Ascending aorta (tissue), 2 donors: ENCODE measurements at regions not wholly inside any gene's neighbourhood (a gene's known extent, or its start where the extent isn't known, plus 50 kb on each side); places are given as distances from the start of the nearest gene placed in this dataset.

Source experiments
- DNase-seq, 2 donors: peaks; one replicate each; pipeline ENCODE4 v3.0.0-alpha.2; 2019; ENCODE audit warnings: low spot score in 2 of 2
- H3K27ac ChIP-seq, 2 donors: fragments of 200-600 bp; sonication (generic); one replicate each; pipeline ENCODE4 v1.5.1; 2016 to 2017; ENCODE audit warnings: mild to moderate bottlenecking in 1 of 2
- H3K27me3 ChIP-seq: fragments of 200-600 bp; sonication (generic); one replicate; pipeline ENCODE4 v1.5.1; 2017
- H3K36me3 ChIP-seq, 2 donors: fragments of 200-600 bp; sonication (generic); one replicate each; pipeline ENCODE4 v1.5.1; 2016
- H3K4me1 ChIP-seq, 2 donors: fragments of 200-600 bp; sonication (generic); one replicate each; pipeline ENCODE4 v1.5.1; 2016 to 2017; ENCODE audit warnings: mild to moderate bottlenecking in 1 of 2
- H3K4me3 ChIP-seq, 2 donors: fragments of 200-600 bp; sonication (generic); one replicate each; pipeline ENCODE4 v1.5.1; 2016 to 2017; ENCODE audit warnings: mild to moderate bottlenecking in 1 of 2
- H3K9me3 ChIP-seq, 2 donors: fragments of 200-600 bp; sonication (generic); one replicate each; pipeline ENCODE4 v1.5.1; 2016
- intact Hi-C: fragments of 100-400 bp; cut with DNase I; formaldehyde crosslinking; loops from one replicate; pipeline ENCODE4 v1.15.1; 2023
- TF ChIP-seq, protein P1 (sequence below), 3 experiments: fragments of 200-600 bp in 2 of 3; fragments of 450-650 bp in 1 of 3; sonication (generic) in 2 of 3; IDR thresholded peaks; one replicate each; pipeline ENCODE4 v1.5.1; 2016 to 2019; ENCODE audit warnings: antibody characterized with exemption in 3 of 3, mild to moderate bottlenecking in 1 of 3, moderate library complexity in 1 of 3

DNA sequence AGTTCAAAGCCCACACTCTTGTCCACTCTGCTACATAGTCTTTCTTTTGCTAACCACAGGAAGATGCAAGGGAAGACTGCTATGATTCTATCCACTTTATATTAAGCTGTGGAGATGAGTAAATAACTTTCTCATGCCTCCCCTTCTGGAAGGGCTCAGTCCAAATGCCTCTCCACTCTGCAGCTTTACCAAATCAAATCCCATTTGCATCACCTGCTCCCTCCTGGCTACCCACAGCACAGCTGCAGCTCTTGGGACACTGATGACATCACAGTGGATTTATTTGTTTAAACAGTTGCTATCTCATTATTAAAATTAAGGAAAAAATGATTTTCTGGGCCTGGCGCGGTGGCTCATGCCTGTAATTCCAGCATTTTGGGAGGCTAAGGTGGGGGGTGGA is 1544.9 kb upstream of the WWC1 start:
- intact Hi-C loops = no loop called here
- no peaks in the 10 kb centered on the region for H3K36me3 ChIP-seq
- H3K27ac ChIP-seq = no peak overlapping the region
- no peaks in the 10 kb centered on the region for H3K9me3 ChIP-seq
- TF ChIP-seq, protein P1, sequence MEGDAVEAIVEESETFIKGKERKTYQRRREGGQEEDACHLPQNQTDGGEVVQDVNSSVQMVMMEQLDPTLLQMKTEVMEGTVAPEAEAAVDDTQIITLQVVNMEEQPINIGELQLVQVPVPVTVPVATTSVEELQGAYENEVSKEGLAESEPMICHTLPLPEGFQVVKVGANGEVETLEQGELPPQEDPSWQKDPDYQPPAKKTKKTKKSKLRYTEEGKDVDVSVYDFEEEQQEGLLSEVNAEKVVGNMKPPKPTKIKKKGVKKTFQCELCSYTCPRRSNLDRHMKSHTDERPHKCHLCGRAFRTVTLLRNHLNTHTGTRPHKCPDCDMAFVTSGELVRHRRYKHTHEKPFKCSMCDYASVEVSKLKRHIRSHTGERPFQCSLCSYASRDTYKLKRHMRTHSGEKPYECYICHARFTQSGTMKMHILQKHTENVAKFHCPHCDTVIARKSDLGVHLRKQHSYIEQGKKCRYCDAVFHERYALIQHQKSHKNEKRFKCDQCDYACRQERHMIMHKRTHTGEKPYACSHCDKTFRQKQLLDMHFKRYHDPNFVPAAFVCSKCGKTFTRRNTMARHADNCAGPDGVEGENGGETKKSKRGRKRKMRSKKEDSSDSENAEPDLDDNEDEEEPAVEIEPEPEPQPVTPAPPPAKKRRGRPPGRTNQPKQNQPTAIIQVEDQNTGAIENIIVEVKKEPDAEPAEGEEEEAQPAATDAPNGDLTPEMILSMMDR (IDR thresholded peaks at IDR 0.05) = no peak
- H3K4me1 ChIP-seq = no peaks in the 10 kb centered on the region
- H3K27me3 ChIP-seq = no peaks in the 10 kb centered on the region
- H3K4me3 ChIP-seq = no peak overlapping the region
- DNase-seq = no peak

DNA sequence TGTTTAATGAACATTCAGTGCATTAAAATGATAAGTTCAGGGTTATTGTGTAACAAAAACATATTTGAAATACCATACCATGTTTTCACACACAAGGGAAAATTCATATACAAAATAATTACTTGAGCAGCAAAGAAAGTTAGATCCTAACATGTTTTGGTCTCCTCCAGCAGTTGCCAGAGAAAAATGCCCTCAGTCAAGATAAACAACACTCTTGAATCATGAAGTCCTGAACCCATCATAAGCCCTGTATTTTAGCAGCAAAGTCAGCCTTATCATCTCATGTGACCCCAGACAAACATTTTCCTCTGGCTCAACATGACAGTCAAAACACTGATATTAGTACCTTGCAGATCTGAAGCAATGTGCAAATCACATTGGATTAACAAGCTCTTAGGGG is 1541.1 kb upstream of the WWC1 start:
- Histone ChIP-seq H3K36me3 (no peaks in the 10 kb centered on the region), H3K4me3 (no peak overlapping the region), H3K9me3 (no peaks in the 10 kb centered on the region), H3K27me3 (no peaks in the 10 kb centered on the region), H3K27ac (no peak overlapping the region), H3K4me1 (no peaks in the 10 kb centered on the region)
- DNase-seq = no peak
- TF ChIP-seq, protein P1 (IDR thresholded peaks at IDR 0.05) = no peak
- intact Hi-C loops = no loop called here

GRCh38 chr5:166758151-166758550 is 1533.3 kb upstream of the WWC1 start:
- H3K27me3 ChIP-seq = no peaks in the 10 kb centered on the region
- TF ChIP-seq, protein P1 (IDR thresholded peaks at IDR 0.05) = no peak
- no peaks in the 10 kb centered on the region for H3K4me1 ChIP-seq
- intact Hi-C loops = no loop called here
- no peaks in the 10 kb centered on the region for H3K36me3 ChIP-seq
- H3K27ac ChIP-seq = no peak overlapping the region
- DNase-seq = no peak
- H3K4me3 ChIP-seq = no peak overlapping the region
- no peaks in the 10 kb centered on the region for H3K9me3 ChIP-seq

DNA sequence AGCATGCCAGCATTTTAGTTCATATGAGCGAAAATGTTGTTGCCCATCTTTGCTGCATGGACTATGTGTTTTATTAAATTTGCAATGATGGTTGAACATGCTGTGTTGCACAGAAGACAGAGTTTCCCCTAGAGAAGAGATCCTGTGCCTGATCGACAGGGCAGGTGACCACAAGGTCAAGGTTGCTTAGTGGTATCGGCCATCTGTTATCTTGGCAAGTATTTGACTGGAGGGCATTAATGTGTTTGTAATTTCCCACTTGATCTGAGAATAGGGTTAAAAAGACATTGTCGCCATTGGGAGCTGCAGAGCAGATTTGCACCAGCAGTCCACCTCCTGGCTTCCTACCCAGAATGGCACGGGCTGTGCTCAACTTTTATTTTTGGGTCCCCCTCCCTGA is 1523.6 kb upstream of the WWC1 start:
- Histone ChIP-seq H3K9me3 (no peaks in the 10 kb centered on the region), H3K4me3 (no peak overlapping the region), H3K4me1 (no peaks in the 10 kb centered on the region), H3K36me3 (no peaks in the 10 kb centered on the region), H3K27ac (no peak overlapping the region), H3K27me3 (no peaks in the 10 kb centered on the region)
- DNase-seq = no peak
- TF ChIP-seq, protein P1 (IDR thresholded peaks at IDR 0.05) = no peak
- intact Hi-C loops = no loop called here

DNA sequence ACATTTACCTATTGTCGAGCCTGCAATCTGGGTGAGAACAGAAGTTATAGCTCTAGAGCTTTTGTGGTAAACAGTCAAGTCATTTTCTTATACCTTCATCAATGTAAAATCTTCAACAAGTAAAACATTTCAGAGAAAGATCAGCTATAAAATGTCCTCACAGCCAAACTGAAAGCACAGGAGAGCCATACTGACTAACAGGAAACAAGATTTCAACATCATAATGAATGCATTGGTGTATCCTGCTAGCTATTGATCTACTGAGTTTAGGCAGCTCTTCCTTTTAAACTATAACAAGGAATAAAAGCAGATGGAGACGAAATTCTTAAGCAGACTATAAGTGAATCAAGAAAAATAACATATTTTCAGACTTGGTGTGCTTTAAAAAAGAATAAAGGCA is 1522.9 kb upstream of the WWC1 start:
- no peak overlapping the region for H3K27ac ChIP-seq
- intact Hi-C loops = no loop called here
- H3K36me3 ChIP-seq = no peaks in the 10 kb centered on the region
- TF ChIP-seq, protein P1 (IDR thresholded peaks at IDR 0.05) = no peak
- H3K4me3 ChIP-seq = no peak overlapping the region
- no peak for DNase-seq
- H3K27me3 ChIP-seq = no peaks in the 10 kb centered on the region
- H3K4me1 ChIP-seq = no peaks in the 10 kb centered on the region
- H3K9me3 ChIP-seq = no peaks in the 10 kb centered on the region

GRCh38 chr5:166772770-166773169 is 1518.7 kb upstream of the WWC1 start:
- Histone ChIP-seq H3K9me3 (no peaks in the 10 kb centered on the region), H3K36me3 (no peaks in the 10 kb centered on the region), H3K27ac (no peak overlapping the region), H3K27me3 (no peaks in the 10 kb centered on the region), H3K4me3 (no peak overlapping the region), H3K4me1 (no peaks in the 10 kb centered on the region)
- DNase-seq = no peak
- TF ChIP-seq, protein P1 (IDR thresholded peaks at IDR 0.05) = no peak
- intact Hi-C loops = no loop called here
